ENCODE measurements at regions not wholly inside any gene's neighbourhood (a gene's known extent, or its start where the extent isn't known, plus 50 kb on each side); places are given as distances from the start of the nearest gene placed in this dataset.

DNA sequence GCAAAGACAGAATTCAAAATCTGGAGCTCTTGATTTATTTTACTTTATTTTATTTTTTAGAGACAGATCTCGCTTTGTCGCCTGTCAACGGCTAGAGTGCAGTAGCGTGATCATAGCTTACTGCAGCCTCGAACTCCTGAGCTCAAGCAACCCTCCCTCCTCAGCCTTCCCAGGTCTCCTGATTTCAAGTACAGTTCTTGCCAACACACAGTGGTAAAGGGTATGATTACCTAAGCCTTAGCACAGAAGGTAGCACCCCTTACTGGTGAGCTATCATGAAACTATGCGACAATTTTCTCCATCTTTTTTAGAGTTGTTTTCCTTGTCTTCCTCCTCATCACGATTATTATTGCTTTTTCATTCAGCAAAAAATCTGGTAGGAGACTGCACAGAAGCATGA, 94.3 kb upstream of the ETV6 start:
- H3K4me3 ChIP-seq (ENCODE audit: low read depth, low read length): no peak overlapping the region
- H3K9ac ChIP-seq (ENCODE audit: low read length): no peak overlapping the region
- no peaks in the 10 kb centered on the region for H3K9me3 ChIP-seq (ENCODE audit: control insufficient read depth, insufficient read depth, low read depth, low read length)
- no peak overlapping the region for H3K27ac ChIP-seq (ENCODE audit: low read depth, low read length)
- H3K27me3 ChIP-seq (ENCODE audit: control insufficient read depth, insufficient read depth, low read length): no peaks in the 10 kb centered on the region
- H3K36me3 ChIP-seq (ENCODE audit: control insufficient read depth, insufficient read depth, low read length): no peaks in the 10 kb centered on the region
- peaks cover 10% of the 10 kb centered on the region; the same call in 1 of the 2 replicates for H3K4me1 ChIP-seq (ENCODE audit: control insufficient read depth, insufficient read depth, low read length)

DNA sequence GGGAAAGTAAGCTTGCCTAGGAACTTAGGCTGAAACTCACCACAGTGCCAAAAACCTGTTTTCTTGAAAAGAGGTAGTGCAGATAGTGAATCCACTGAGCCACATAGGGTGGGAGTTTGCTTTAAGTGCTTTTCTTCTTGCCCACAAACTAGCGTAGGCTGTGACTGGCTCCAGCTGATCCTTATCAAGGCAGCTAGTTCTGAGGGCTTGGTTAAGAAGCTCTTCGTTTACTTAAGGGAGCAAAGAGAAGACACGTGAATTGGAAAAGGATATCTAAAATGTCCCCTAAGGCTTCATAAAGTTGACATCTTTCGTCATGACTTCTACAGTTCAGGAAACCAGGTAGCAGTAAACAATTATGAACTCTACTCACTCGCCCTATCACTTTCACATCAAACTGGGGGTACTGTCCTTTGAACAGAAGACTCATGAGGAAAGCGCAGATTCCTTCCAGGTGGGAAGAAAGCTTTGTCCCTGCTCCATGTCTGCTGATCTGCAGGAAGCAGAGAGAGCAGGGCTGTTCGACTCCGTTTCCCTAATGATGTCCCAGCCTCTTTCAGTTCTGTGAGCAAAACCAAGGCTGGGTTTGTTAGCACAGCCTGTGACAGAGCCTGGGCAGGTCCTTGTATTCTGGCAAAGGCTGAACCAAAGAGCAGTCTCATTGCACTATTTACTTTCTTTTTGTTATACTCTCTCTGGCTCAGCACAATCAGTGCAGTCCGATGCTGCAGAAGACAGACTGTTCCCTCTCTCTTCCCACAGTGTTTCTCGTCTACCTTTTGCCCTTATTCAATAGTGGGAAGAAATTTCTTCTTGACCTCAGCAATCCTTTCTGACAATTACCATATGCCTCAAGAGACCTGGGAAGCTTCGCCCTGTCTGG, 93.5 kb upstream of the ETV6 start:
- Histone ChIP-seq H3K27me3 (ENCODE audit: control insufficient read depth, insufficient read depth, low read length) (no peaks in the 10 kb centered on the region), H3K4me1 (ENCODE audit: control insufficient read depth, insufficient read depth, low read length) (peaks cover 10% of the 10 kb centered on the region; the same call in 1 of the 2 replicates), H3K27ac (ENCODE audit: low read depth, low read length) (no peak overlapping the region), H3K9ac (ENCODE audit: low read length) (no peak overlapping the region), H3K36me3 (ENCODE audit: control insufficient read depth, insufficient read depth, low read length) (no peaks in the 10 kb centered on the region), H3K4me3 (ENCODE audit: low read depth, low read length) (no peak overlapping the region), H3K9me3 (ENCODE audit: control insufficient read depth, insufficient read depth, low read depth, low read length) (no peaks in the 10 kb centered on the region)

DNA sequence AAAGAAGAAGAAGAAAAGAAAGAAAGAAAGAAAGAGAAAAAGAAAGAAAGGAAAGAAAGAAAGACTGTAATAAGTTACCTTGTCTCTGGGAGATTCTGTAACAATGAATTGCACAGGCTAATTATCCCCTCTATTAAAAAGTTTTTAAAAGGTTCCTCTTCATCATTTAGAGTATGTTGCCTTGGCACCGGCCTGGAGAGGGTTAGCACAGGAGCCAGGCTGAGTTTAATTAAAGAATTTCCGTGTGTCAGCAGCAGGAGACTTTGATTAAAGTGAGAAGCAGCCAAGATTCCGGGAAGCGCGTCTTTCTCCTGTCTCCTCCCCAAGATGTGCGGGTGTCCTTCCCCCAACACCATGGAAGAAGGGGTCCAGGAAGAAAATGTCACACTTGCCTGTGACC, 92.8 kb upstream of the ETV6 start:
- Histone ChIP-seq H3K27me3 (ENCODE audit: control insufficient read depth, insufficient read depth, low read length) (no peaks in the 10 kb centered on the region), H3K36me3 (ENCODE audit: control insufficient read depth, insufficient read depth, low read length) (no peaks in the 10 kb centered on the region), H3K9ac (ENCODE audit: low read length) (no peak overlapping the region), H3K27ac (ENCODE audit: low read depth, low read length) (no peak overlapping the region), H3K4me3 (ENCODE audit: low read depth, low read length) (no peak overlapping the region), H3K9me3 (ENCODE audit: control insufficient read depth, insufficient read depth, low read depth, low read length) (no peaks in the 10 kb centered on the region), H3K4me1 (ENCODE audit: control insufficient read depth, insufficient read depth, low read length) (peaks cover 10% of the 10 kb centered on the region; the same call in 1 of the 2 replicates)

DNA sequence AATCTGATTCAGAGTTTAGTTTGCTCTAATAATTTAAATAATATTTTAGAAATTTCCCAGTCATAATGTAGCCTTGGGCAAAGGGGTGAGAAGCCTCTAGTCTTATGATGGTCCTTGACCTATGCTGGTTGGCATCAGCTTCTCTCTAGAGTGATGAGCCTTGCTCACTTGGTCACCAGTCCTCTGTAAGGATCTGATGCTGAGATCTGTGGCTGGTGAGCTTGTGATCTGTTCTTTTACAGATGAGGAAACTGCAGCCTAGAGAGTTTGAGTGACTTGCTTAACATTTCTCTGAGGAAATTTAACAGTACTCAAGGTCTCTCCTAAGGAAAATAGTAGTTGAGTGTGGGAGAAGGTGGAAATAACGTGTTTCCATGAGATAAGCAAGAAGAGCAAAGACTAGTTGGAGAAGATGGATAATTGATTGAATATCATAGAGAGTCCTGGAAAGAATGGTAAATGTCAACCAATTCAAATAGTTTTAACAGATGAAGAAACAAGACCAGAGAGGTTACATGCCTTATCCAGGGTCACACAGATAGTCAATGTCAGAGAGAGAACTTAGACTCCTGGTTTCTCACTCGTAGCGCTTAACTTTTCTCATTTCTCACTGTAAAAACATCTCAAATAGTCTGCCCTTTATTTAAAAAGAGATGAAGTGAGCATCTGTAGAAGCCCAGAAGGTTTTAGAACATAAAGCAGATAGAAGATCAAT, 89.7 kb upstream of the ETV6 start:
- Histone ChIP-seq H3K27me3 (ENCODE audit: control insufficient read depth, insufficient read depth, low read length) (no peaks in the 10 kb centered on the region), H3K36me3 (ENCODE audit: control insufficient read depth, insufficient read depth, low read length) (no peaks in the 10 kb centered on the region), H3K9me3 (ENCODE audit: control insufficient read depth, insufficient read depth, low read depth, low read length) (no peaks in the 10 kb centered on the region), H3K27ac (ENCODE audit: low read depth, low read length) (no peak overlapping the region), H3K4me1 (ENCODE audit: control insufficient read depth, insufficient read depth, low read length) (peaks cover 8% of the 10 kb centered on the region; the same call in 1 of the 2 replicates), H3K4me3 (ENCODE audit: low read depth, low read length) (no peak overlapping the region), H3K9ac (ENCODE audit: low read length) (no peak overlapping the region)

DNA sequence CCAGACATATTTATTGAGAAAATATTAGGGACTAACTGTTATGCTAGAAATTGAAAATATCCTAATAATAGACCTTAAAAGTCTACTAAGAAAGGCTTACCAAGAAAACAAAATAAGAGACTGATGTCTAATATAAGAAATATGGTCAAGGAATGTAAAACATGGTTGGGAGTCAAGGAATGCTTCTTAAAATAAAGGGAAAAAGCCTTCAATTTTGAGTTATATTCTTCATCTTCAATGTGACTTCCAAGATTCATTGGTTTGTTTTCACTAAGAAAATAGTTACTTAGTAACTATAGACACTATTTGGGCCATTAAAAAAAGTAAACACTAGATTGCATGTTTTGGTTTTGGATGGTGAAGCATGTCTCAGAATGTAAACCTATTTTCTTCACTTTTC, 88.1 kb upstream of the ETV6 start:
- Histone ChIP-seq H3K9me3 (ENCODE audit: control insufficient read depth, insufficient read depth, low read depth, low read length) (no peaks in the 10 kb centered on the region), H3K9ac (ENCODE audit: low read length) (no peak overlapping the region), H3K4me3 (ENCODE audit: low read depth, low read length) (no peak overlapping the region), H3K27ac (ENCODE audit: low read depth, low read length) (no peak overlapping the region), H3K4me1 (ENCODE audit: control insufficient read depth, insufficient read depth, low read length) (no peaks in the 10 kb centered on the region), H3K27me3 (ENCODE audit: control insufficient read depth, insufficient read depth, low read length) (no peaks in the 10 kb centered on the region), H3K36me3 (ENCODE audit: control insufficient read depth, insufficient read depth, low read length) (no peaks in the 10 kb centered on the region)

DNA sequence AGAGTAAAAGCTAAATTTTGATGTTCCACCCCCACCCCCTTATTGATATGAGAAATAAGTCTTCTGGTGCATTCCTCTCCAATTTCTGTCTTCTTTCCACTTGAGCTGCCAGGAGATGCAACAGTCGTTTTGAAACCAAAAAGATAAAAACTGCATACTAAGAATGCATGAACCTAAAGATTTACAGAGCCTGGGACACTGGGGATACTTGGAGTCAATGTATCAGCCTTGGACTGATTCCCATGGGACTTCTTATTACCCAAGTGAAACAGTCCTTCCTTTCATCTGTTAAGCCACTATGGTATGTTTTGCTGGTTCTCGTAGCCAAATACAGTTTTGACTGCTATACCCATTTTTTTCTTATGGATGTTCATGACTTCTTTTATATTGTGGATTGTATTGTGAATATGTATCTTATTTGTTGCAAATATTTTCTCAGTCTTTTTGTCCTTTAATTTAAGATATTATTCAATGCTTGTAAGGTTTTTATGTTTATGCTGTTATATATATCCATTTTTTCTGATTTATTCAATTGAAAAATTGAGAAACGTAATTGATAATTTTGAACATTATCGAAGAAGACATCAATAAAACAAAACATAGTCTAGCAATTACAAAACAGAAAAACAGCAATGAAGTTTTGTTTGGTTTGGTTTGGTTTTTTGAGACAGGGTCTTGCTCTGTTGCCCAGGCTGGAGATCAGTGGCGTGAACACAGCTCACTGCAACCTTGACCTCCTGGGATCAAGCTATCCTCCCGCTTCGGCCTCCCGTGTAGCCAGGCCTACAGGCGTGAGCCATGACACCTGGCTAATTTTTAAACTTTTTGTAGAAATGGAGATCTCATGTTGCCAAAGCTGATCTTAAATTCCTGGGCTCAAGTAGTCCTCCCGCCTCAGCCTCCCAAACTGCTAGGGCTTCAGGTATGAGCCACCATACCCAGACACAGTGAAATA, 85.4 kb upstream of the ETV6 start:
- peaks cover 3% of the 10 kb centered on the region; the same call in 1 of the 2 replicates for H3K4me1 ChIP-seq (ENCODE audit: control insufficient read depth, insufficient read depth, low read length)
- H3K9me3 ChIP-seq (ENCODE audit: control insufficient read depth, insufficient read depth, low read depth, low read length): no peaks in the 10 kb centered on the region
- H3K4me3 ChIP-seq (ENCODE audit: low read depth, low read length): no peak overlapping the region
- H3K27me3 ChIP-seq (ENCODE audit: control insufficient read depth, insufficient read depth, low read length): no peaks in the 10 kb centered on the region
- no peak overlapping the region for H3K27ac ChIP-seq (ENCODE audit: low read depth, low read length)
- no peak overlapping the region for H3K9ac ChIP-seq (ENCODE audit: low read length)
- no peaks in the 10 kb centered on the region for H3K36me3 ChIP-seq (ENCODE audit: control insufficient read depth, insufficient read depth, low read length)

DNA sequence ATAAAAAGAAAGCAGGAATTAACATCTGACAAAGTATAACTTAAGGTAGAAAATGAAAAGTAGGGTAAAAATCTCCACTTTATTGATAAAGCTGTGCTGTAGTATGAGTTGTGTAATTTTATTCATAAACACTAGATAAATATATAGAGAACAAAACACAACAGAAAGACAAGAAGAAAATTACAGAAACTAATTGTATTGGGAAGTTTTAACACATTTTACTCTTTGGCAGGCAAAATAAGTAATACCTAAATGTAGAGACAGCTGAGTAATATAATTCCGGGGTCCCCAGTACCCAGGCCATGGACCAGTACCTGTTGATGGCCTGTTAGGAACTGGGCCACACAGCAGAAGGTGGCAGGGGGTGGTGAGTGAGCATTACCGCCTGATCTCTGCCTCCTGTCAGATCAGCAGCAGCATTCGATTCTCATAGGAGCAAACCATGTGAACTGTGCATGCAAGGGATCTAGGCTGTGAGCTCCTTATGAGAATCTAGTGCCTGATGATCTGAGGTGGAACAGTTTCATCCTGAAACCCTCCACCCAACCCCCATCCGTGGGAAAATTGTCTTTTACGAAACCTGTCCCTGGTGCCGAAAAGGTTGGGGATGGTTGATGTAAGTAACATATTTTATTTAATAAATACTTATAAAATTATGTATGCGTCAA, 84.4 kb upstream of the ETV6 start:
- Histone ChIP-seq H3K27ac (ENCODE audit: low read depth, low read length) (no peak overlapping the region), H3K9ac (ENCODE audit: low read length) (no peak overlapping the region), H3K36me3 (ENCODE audit: control insufficient read depth, insufficient read depth, low read length) (no peaks in the 10 kb centered on the region), H3K27me3 (ENCODE audit: control insufficient read depth, insufficient read depth, low read length) (no peaks in the 10 kb centered on the region), H3K9me3 (ENCODE audit: control insufficient read depth, insufficient read depth, low read depth, low read length) (no peaks in the 10 kb centered on the region), H3K4me3 (ENCODE audit: low read depth, low read length) (no peak overlapping the region), H3K4me1 (ENCODE audit: control insufficient read depth, insufficient read depth, low read length) (peaks cover 3% of the 10 kb centered on the region; the same call in 1 of the 2 replicates)

DNA sequence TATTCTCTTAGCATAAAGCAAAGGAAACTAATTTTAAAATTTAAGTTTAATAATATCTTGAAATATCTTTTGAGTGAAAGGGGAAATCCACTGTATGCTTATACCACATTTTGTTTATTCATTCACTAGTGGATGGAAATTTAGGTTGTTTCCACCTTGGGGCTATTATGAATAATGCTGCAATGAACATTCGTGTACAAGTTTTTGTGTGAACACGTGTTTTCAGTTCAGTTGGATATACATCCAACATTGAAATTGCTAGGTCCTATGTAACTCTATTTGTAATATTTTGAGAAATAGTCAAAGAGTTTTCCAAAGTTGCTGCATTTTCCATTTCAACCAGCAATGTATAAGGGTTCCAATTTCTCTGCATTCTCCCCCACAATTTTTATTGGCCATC, 83.7 kb upstream of the ETV6 start:
- Histone ChIP-seq H3K9ac (ENCODE audit: low read length) (no peak overlapping the region), H3K4me1 (ENCODE audit: control insufficient read depth, insufficient read depth, low read length) (peaks cover 3% of the 10 kb centered on the region; the same call in 1 of the 2 replicates), H3K27ac (ENCODE audit: low read depth, low read length) (no peak overlapping the region), H3K27me3 (ENCODE audit: control insufficient read depth, insufficient read depth, low read length) (no peaks in the 10 kb centered on the region), H3K36me3 (ENCODE audit: control insufficient read depth, insufficient read depth, low read length) (no peaks in the 10 kb centered on the region), H3K4me3 (ENCODE audit: low read depth, low read length) (no peak overlapping the region), H3K9me3 (ENCODE audit: control insufficient read depth, insufficient read depth, low read depth, low read length) (no peaks in the 10 kb centered on the region)

DNA sequence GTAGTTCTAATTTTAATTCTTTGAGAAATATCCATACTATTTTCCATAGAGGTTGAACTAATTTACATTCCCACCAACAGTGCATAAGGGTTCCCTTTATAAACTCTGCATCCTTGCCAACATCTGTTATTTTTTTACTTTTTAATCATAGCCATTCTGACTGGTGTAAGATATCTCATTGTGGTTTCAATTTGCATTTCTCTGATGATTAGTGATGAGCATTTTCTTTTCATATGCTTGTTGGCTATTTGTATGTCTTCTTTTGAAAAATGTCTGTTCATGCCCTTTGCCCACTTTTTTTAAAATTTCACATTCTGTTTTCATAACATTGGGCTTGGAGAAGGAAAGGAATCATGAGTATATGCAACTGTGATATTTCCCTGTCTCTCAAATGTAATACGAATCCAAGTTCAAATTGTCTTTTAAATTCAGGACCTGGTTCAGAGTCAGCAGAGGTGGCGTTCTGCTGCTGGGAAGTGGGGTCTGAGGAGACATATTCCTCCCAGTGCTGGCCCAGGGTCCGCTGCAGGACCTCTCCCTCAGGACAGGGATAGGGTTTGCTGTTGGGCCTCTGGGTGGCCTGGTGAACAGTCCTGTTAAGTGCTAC, 81.2 kb upstream of the ETV6 start:
- Histone ChIP-seq H3K4me3 (ENCODE audit: low read depth, low read length) (no peak overlapping the region), H3K9me3 (ENCODE audit: control insufficient read depth, insufficient read depth, low read depth, low read length) (no peaks in the 10 kb centered on the region), H3K36me3 (ENCODE audit: control insufficient read depth, insufficient read depth, low read length) (no peaks in the 10 kb centered on the region), H3K9ac (ENCODE audit: low read length) (no peak overlapping the region), H3K4me1 (ENCODE audit: control insufficient read depth, insufficient read depth, low read length) (peaks cover 3% of the 10 kb centered on the region; the same call in 1 of the 2 replicates), H3K27ac (ENCODE audit: low read depth, low read length) (no peak overlapping the region), H3K27me3 (ENCODE audit: control insufficient read depth, insufficient read depth, low read length) (no peaks in the 10 kb centered on the region)

All from HUES6 (cell line).